Left ventricle myocardium inferior (tissue), 1 donor: ENCODE measurements at regions not wholly inside any gene's neighbourhood (a gene's known extent, or its start where the extent isn't known, plus 50 kb on each side); places are given as distances from the start of the nearest gene placed in this dataset.

ENCODE experiments used
- DNase-seq: peaks from one replicate; pipeline ENCODE4 v3.0.0-alpha.2; 2020
- H3K27ac ChIP-seq: fragments of 200-600 bp; replicated peaks from 2 replicates; pipeline ENCODE4 v1.8.0; 2021
- H3K27me3 ChIP-seq: fragments of 200-600 bp; 2 replicates; pipeline ENCODE4 v1.8.0; 2021; ENCODE audit warnings: low read depth
- H3K36me3 ChIP-seq: fragments of 200-600 bp; 2 replicates; pipeline ENCODE4 v1.8.0; 2021
- H3K4me1 ChIP-seq: fragments of 200-600 bp; 2 replicates; pipeline ENCODE4 v1.8.0; 2021
- H3K4me3 ChIP-seq: fragments of 200-600 bp; 2 replicates; pipeline ENCODE4 v1.8.0; 2021; ENCODE audit warnings: mild to moderate bottlenecking, moderate library complexity
- H3K9me3 ChIP-seq: fragments of 200-600 bp; replicated peaks from 2 replicates; pipeline ENCODE4 v1.8.0; 2021
- intact Hi-C: fragments of 100-400 bp; cut with micrococcal nuclease; formaldehyde crosslinking; loops from one replicate; pipeline ENCODE4 v1.11.0; 2022
- TF ChIP-seq, protein P1 (sequence below): fragments of 200-600 bp; IDR thresholded peaks from 2 replicates; pipeline ENCODE4 v1.8.0; 2021; ENCODE audit warnings: antibody characterized with exemption, mild to moderate bottlenecking, borderline replicate concordance
- donor health status: DM: no; HTN: yes; CAD: no; lungs with severe emphysema.

DNA sequence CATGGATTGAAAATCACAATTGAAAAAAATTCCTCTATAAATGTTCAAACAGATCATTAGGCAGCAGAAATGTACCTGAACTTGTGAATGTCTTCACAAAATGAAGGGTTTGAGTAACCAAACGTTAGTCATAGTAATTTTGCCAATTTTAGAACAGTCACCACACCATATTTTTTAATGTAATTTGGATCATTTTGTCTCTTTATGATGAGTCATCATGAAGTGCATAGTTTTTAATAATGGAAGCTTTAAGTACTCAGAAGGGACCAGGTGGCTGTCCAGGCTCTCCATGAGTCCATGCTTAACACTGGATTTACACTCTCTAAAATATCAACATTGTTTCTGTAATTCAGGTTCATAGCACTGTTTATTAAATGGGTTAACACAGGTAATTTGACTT is 219.2 kb downstream of the ETV1 start:
- Histone ChIP-seq H3K27me3 (no peaks in the 10 kb centered on the region), H3K4me3 (no peak overlapping the region), H3K27ac (no peak overlapping the region), H3K9me3 (no peaks in the 10 kb centered on the region), H3K36me3 (no peaks in the 10 kb centered on the region), H3K4me1 (no peaks in the 10 kb centered on the region)
- intact Hi-C loops = no loop called here
- no peak for DNase-seq
- TF ChIP-seq, protein P1, sequence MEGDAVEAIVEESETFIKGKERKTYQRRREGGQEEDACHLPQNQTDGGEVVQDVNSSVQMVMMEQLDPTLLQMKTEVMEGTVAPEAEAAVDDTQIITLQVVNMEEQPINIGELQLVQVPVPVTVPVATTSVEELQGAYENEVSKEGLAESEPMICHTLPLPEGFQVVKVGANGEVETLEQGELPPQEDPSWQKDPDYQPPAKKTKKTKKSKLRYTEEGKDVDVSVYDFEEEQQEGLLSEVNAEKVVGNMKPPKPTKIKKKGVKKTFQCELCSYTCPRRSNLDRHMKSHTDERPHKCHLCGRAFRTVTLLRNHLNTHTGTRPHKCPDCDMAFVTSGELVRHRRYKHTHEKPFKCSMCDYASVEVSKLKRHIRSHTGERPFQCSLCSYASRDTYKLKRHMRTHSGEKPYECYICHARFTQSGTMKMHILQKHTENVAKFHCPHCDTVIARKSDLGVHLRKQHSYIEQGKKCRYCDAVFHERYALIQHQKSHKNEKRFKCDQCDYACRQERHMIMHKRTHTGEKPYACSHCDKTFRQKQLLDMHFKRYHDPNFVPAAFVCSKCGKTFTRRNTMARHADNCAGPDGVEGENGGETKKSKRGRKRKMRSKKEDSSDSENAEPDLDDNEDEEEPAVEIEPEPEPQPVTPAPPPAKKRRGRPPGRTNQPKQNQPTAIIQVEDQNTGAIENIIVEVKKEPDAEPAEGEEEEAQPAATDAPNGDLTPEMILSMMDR = no peak

DNA sequence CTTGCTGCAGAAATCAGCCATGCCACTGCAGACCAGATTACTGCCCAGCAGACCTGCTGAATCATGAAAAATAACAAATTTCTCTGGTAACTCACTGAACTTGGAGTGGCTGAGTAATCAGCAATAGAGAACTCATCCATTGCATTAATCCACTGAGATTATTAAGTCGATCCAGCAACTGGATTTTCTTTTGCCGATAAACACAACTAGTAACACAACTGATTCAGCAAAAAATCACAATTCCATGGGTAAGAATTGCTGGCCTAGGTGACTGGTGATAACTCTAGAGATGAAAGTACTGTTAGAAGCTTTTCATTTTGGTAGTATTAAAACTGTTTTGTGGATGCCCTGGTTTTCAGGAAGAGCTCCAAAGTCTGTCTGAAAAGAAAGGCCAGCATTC is 214.5 kb downstream of the ETV1 start:
- Histone ChIP-seq H3K27ac (no peak overlapping the region), H3K9me3 (no peaks in the 10 kb centered on the region), H3K4me3 (no peak overlapping the region), H3K4me1 (no peaks in the 10 kb centered on the region), H3K36me3 (no peaks in the 10 kb centered on the region), H3K27me3 (no peaks in the 10 kb centered on the region)
- intact Hi-C loops = no loop called here
- no peak for DNase-seq
- TF ChIP-seq, protein P1 = no peak

DNA sequence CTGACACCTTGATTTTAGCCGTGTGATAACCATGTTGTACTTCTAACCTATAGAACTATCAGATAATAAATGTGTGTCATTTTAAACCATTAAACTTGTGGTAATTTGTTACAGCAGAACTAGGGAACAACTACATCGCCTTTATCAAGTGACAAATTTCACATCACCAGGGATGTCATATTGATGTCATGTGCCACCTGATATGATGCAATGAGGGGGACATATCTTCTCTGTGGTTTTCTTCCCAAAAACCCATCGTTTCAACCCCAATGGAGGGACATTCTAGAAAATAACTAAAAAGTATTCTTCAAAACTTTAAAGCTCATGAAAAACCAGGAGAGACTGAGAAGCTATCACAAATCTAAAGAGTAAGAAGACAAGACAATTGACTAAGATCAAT is 212.2 kb downstream of the ETV1 start:
- H3K4me1 ChIP-seq = no peaks in the 10 kb centered on the region

DNA sequence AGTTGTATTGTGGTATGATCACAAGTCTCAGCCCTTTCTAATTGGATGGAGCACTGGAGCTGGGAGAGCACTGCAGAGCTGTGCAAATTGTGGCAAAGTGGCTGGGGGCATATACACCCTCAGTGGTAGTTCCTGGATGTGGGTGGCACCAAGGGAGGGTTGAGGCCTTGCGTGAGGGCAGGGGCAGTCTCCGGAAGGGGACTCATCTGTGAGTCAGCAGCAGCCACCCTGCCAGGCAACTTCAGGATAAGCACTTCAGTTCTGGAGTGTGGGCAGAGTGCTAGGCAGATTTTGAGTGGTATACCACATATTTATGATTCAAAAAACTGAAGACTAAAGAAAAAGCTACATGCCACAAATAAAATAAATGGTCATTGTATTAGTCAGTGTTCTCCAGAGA is 210.5 kb downstream of the ETV1 start:
- no peak for DNase-seq
- H3K4me3 ChIP-seq = no peak overlapping the region
- no peak overlapping the region for H3K27ac ChIP-seq
- H3K9me3 ChIP-seq = no peaks in the 10 kb centered on the region
- H3K4me1 ChIP-seq = no peaks in the 10 kb centered on the region
- no peaks in the 10 kb centered on the region for H3K36me3 ChIP-seq
- intact Hi-C loops = no loop called here
- no peaks in the 10 kb centered on the region for H3K27me3 ChIP-seq
- TF ChIP-seq, protein P1 = no peak

More for the DNA sequence above, 212.2 kb downstream of the ETV1 start:
- H3K4me3 ChIP-seq = no peak overlapping the region
- no peaks in the 10 kb centered on the region for H3K9me3 ChIP-seq
- DNase-seq = no peak
- intact Hi-C loops = no loop called here
- H3K27me3 ChIP-seq = no peaks in the 10 kb centered on the region
- no peak overlapping the region for H3K27ac ChIP-seq
- TF ChIP-seq, protein P1 = no peak
- no peaks in the 10 kb centered on the region for H3K36me3 ChIP-seq

DNA sequence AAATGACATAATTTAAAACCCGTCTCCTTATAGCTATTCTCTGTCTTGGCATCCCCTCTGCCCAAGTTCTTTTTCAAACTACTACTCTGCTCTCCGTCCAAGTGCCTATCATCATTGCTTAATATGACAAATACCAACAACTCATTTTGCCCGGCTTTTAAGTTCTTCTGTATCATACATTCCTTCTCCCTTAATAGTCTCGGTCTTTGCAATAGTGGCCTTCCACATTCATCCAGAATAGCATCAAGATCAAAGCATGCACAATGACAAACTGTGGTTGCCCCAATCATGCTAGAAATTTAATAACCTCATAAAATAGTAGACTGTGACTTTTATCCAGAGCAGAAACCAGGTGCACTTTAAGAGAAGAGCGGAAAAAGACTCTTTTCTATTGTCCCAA is 198.9 kb downstream of the ETV1 start:
- H3K27me3 ChIP-seq = no peaks in the 10 kb centered on the region
- H3K36me3 ChIP-seq = no peaks in the 10 kb centered on the region
- no peak overlapping the region for H3K27ac ChIP-seq
- H3K9me3 ChIP-seq = no peaks in the 10 kb centered on the region
- TF ChIP-seq, protein P1 = no peak
- no peaks in the 10 kb centered on the region for H3K4me1 ChIP-seq
- intact Hi-C loops = no loop called here
- no peak overlapping the region for H3K4me3 ChIP-seq
- DNase-seq = no peak

DNA sequence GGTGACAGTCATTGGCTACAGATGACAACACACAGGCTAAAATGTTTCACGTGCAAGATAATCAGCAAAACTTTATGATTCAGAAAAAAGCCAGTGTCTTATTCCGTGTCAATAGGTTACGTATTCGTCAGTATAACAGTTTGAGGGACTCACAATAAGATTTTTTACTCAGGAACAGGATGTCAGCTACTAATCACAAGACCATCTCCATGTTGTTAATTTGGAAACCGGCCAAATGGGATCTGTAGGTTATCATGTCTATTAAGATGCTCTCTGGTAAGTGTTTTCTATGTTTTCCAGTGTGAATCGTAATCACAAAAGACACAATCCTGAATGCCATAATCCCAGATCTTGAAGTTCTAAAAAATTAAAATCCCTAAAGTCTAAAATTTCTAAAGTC is 197.3 kb downstream of the ETV1 start:
- TF ChIP-seq, protein P1 = no peak
- intact Hi-C loops = no loop called here
- no peak overlapping the region for H3K4me3 ChIP-seq

More for the DNA sequence above, 197.3 kb downstream of the ETV1 start:
- DNase-seq = no peak
- H3K9me3 ChIP-seq = no peaks in the 10 kb centered on the region
- H3K4me1 ChIP-seq = no peaks in the 10 kb centered on the region
- no peaks in the 10 kb centered on the region for H3K36me3 ChIP-seq
- no peak overlapping the region for H3K27ac ChIP-seq
- no peaks in the 10 kb centered on the region for H3K27me3 ChIP-seq
